ENCODE measurements at regions not wholly inside any gene's neighbourhood (a gene's known extent, or its start where the extent isn't known, plus 50 kb on each side); places are given as distances from the start of the nearest gene placed in this dataset.

- TF ChIP-seq TFAP4 (IDR thresholded peaks at IDR 0.05; ENCODE audit: borderline replicate concordance, low read depth), result no peak
- no peak for TF ChIP-seq CHD2 (IDR thresholded peaks at IDR 0.05; ENCODE audit: low read depth, low read length)
- TF ChIP-seq IRX3 (CRISPR knock-in tag; IDR thresholded peaks at IDR 0.05; ENCODE audit: borderline replicate concordance, low read depth), result no peak
- no peak for TF ChIP-seq HNF4G (IDR thresholded peaks at IDR 0.05; ENCODE audit: borderline replicate concordance, low read depth, low read length)
- TF ChIP-seq HNF4G (CRISPR knock-in tag; IDR thresholded peaks at IDR 0.05; ENCODE audit: borderline replicate concordance, low read depth), result no peak
Measured at GRCh38 chrX:87924619-87925018, 407.0 kb downstream of the KLHL4 start (continued).

- no peak for ATAC-seq
- FAIRE-seq, result no peak
- no peak overlapping the region for H3K27ac ChIP-seq (ENCODE audit: extremely low read length, insufficient read depth, low read length)
- intact Hi-C loops (cut with micrococcal nuclease; ENCODE audit: unreplicated experiment), result no loop called here
- CTCF ChIA-PET (ENCODE audit: low intra/inter-chr PET ratio, low total read pairs), result no interaction called here
- WGBS (ENCODE audit: low lambda C conversion rate), result 46% methylated on average over 4 of the region's 7 CpGs
- H3K4me2 ChIP-seq (ENCODE audit: low read depth, low read length), result no peak overlapping the region
- TF ChIP-seq ZNF580 (CRISPR knock-in tag; IDR thresholded peaks at IDR 0.05; ENCODE audit: borderline replicate concordance, low read depth) (no peak), TAF15 (IDR thresholded peaks at IDR 0.05; ENCODE audit: low read depth, low read length, poor library complexity, severe bottlenecking) (no peak), BRD4 (CRISPR knock-in tag; IDR thresholded peaks at IDR 0.05) (no peak), ZSCAN25 (CRISPR knock-in tag; IDR thresholded peaks at IDR 0.05) (no peak), ZBTB20 (CRISPR knock-in tag; IDR thresholded peaks at IDR 0.05; ENCODE audit: borderline replicate concordance, low read depth) (no peak), DNMT1 (CRISPR knock-in tag; IDR thresholded peaks at IDR 0.05) (no peak), ZNF446 (CRISPR knock-in tag; IDR thresholded peaks at IDR 0.05) (no peak), PAF1 (CRISPR knock-in tag; IDR thresholded peaks at IDR 0.05) (no peak), ZNF549 (CRISPR knock-in tag; IDR thresholded peaks at IDR 0.05) (no peak), ZNF879 (CRISPR knock-in tag; IDR thresholded peaks at IDR 0.05) (no peak), ESRRA (CRISPR knock-in tag; IDR thresholded peaks at IDR 0.05; ENCODE audit: low read depth) (no peak), HMGXB3 (CRISPR knock-in tag; IDR thresholded peaks at IDR 0.05; ENCODE audit: borderline replicate concordance) (no peak), PAWR (CRISPR knock-in tag; IDR thresholded peaks at IDR 0.05; ENCODE audit: borderline replicate concordance) (no peak), CBX1 (IDR thresholded peaks at IDR 0.05; ENCODE audit: low read depth) (no peak)
- no peak overlapping the region for H3K9ac ChIP-seq (ENCODE audit: insufficient read depth, low read depth, low read length)
- no peaks in the 10 kb centered on the region for H3K79me2 ChIP-seq (ENCODE audit: insufficient read depth, low read length)
- no peak overlapping the region for H3K4me3 ChIP-seq (replicated peaks in 1 of 3; ENCODE audit: insufficient read depth in 1 of 3, low read depth in 2 of 3, low read length in 3 of 3)
- no peaks in the 10 kb centered on the region for H3K27me3 ChIP-seq (ENCODE audit: control insufficient read depth in 1 of 2, insufficient read depth in 2 of 2, low read length in 2 of 2)
- no peak overlapping the region for H2AFZ ChIP-seq (ENCODE audit: low read length)
- no peaks in the 10 kb centered on the region for H3K36me3 ChIP-seq (replicated peaks in 1 of 2; ENCODE audit: control insufficient read depth in 1 of 2, insufficient read depth in 2 of 2, low read length in 2 of 2)
- BruUV-seq (replicated peaks), result no TSS peak
- DNase-seq (ENCODE audit: low spot score), result no peak
- no peaks in the 10 kb centered on the region for H3K4me1 ChIP-seq (ENCODE audit: insufficient read depth, low read length)
- POLR2A ChIA-PET, result no interaction called here
- H4K20me1 ChIP-seq (ENCODE audit: insufficient read depth, low read length), result no peaks in the 10 kb centered on the region
- no peaks in the 10 kb centered on the region for H3K9me3 ChIP-seq (ENCODE audit: low read length)
- in situ Hi-C loops (cut with HindIII; ENCODE audit: extremely low pct_ligation_motif_present, low pct_unique_long_range_greater_than_20kb), result no loop called here
Measured at GRCh38 chrX:87941841-87942240, 424.2 kb downstream of the KLHL4 start.

All from HepG2 (cell line).